Prostate gland (tissue), 2 donors: ENCODE measurements at regions not wholly inside any gene's neighbourhood (a gene's known extent, or its start where the extent isn't known, plus 50 kb on each side); places are given as distances from the start of the nearest gene placed in this dataset.

Experiments used
- CTCF ChIP-seq, 4 experiments: fragments of 200-600 bp in 2 of 4; fragments of 450-650 bp in 2 of 4; sonication (generic) in 2 of 4; IDR thresholded peaks; 1 replicate in 3 of 4; 2 replicates in 1 of 4; pipeline ENCODE4 v1.5.1; 2016 to 2019; ENCODE audit warnings: antibody characterized with exemption in 4 of 4, mild to moderate bottlenecking in 2 of 4, moderate library complexity in 2 of 4
- POLR2A ChIP-seq: fragments of 450-650 bp; IDR thresholded peaks from one replicate; pipeline ENCODE4 v1.6.1; 2016; ENCODE audit warnings: antibody characterized with exemption, mild to moderate bottlenecking
- POLR2AphosphoS5 ChIP-seq: sonication (generic); formaldehyde crosslinking; IDR thresholded peaks from one replicate; pipeline ENCODE4 v1.6.1; 2017; ENCODE audit warnings: antibody characterized with exemption

GRCh38 chr3:81891055-81891895 is 129.8 kb upstream of the GBE1 start:
- TF ChIP-seq CTCF (IDR thresholded peaks at IDR 0.05) = no peak
- TF ChIP-seq POLR2A = no peak
- TF ChIP-seq POLR2AphosphoS5 = no peak
